Liver (tissue), 8 donors: ENCODE measurements at regions not wholly inside any gene's neighbourhood (a gene's known extent, or its start where the extent isn't known, plus 50 kb on each side); places are given as distances from the start of the nearest gene placed in this dataset.

Experiments
- DNase-seq: peaks from one replicate; pipeline ENCODE4 v3.0.0-alpha.2; 2017; ENCODE audit warnings: low spot score
- H3K27ac ChIP-seq, 2 donors: one replicate each; pipeline ENCODE4 v1.7.0; 2013; ENCODE audit warnings: inconsistent platforms in 2 of 2, low read length in 2 of 2, control low read depth in 1 of 2, low read depth in 1 of 2, mild to moderate bottlenecking in 1 of 2
- H3K27me3 ChIP-seq, 4 donors: one replicate each; pipeline versions ENCODE4 v1.6.1 to v1.7.0; 2013; ENCODE audit warnings: low read length in 3 of 4, inconsistent platforms in 1 of 4, mild to moderate bottlenecking in 1 of 4, moderate library complexity in 1 of 4; ENCODE audit not compliant: control insufficient read depth in 4 of 4, insufficient read depth in 4 of 4
- H3K36me3 ChIP-seq, 4 donors: one replicate each; pipeline versions ENCODE4 v1.6.1 to v1.7.0; 2013; ENCODE audit warnings: low read length in 3 of 4, mild to moderate bottlenecking in 3 of 4, low read depth in 1 of 4, moderate library complexity in 1 of 4; ENCODE audit not compliant: control insufficient read depth in 4 of 4, insufficient read depth in 3 of 4
- H3K4me1 ChIP-seq, 4 donors: one replicate each; pipeline versions ENCODE4 v1.6.1 to v1.7.0; 2013; ENCODE audit warnings: low read length in 3 of 4, mild to moderate bottlenecking in 3 of 4, moderate library complexity in 1 of 4; ENCODE audit not compliant: control insufficient read depth in 4 of 4, insufficient read depth in 4 of 4
- H3K4me3 ChIP-seq, 3 donors: one replicate each; pipeline versions ENCODE4 v1.6.1 to v1.7.0; 2013; ENCODE audit warnings: low read length in 3 of 3, control low read depth in 1 of 3, low read depth in 1 of 3, mild to moderate bottlenecking in 1 of 3
- H3K9ac ChIP-seq, 2 donors: one replicate each; pipeline ENCODE4 v1.7.0; 2013; ENCODE audit warnings: low read length in 2 of 2, mild to moderate bottlenecking in 2 of 2, moderate library complexity in 2 of 2, control low read depth in 1 of 2, low read depth in 1 of 2
- H3K9me3 ChIP-seq, 4 donors: one replicate each; pipeline versions ENCODE4 v1.6.1 to v1.7.0; 2013; ENCODE audit warnings: low read length in 3 of 4; ENCODE audit not compliant: control insufficient read depth in 4 of 4
- ATF3 ChIP-seq: IDR thresholded peaks from 2 replicates; pipeline ENCODE4 v1.6.1; 2016; ENCODE audit warnings: antibody characterized with exemption
- CTCF ChIP-seq: fragments of 150-350 bp; IDR thresholded peaks from 2 replicates; pipeline ENCODE4 v1.5.1; 2017; ENCODE audit warnings: improper control_type of control experiment, low read depth, low read length; ENCODE audit not compliant: missing input control
- EGR1 ChIP-seq, 2 donors: IDR thresholded peaks; 2 replicates each; pipeline ENCODE4 v1.6.1; 2016 to 2018; ENCODE audit warnings: antibody characterized with exemption in 2 of 2, low read depth in 2 of 2
- FOXA1 ChIP-seq: IDR thresholded peaks from 2 replicates; pipeline ENCODE4 v1.6.1; 2016; ENCODE audit warnings: antibody characterized with exemption
- FOXA2 ChIP-seq: IDR thresholded peaks from 2 replicates; pipeline ENCODE4 v1.6.1; 2016; ENCODE audit warnings: antibody characterized with exemption
- GABPA ChIP-seq, 2 donors: IDR thresholded peaks in 1 of 2; conservative IDR thresholded peaks in 1 of 2; 2 replicates each; pipeline ENCODE4 v1.6.1; 2016; ENCODE audit warnings: antibody characterized with exemption in 2 of 2, mild to moderate bottlenecking in 1 of 2, moderate library complexity in 1 of 2
- HNF4A ChIP-seq, 2 donors: conservative IDR thresholded peaks; 2 replicates each; pipeline ENCODE4 v1.6.1; 2016; ENCODE audit warnings: antibody characterized with exemption in 2 of 2, mild to moderate bottlenecking in 2 of 2
- HNF4G ChIP-seq: IDR thresholded peaks from 2 replicates; pipeline ENCODE4 v1.6.1; 2016; ENCODE audit warnings: antibody characterized with exemption
- JUND ChIP-seq, 2 donors: IDR thresholded peaks; 2 replicates each; pipeline ENCODE4 v1.6.1; 2016; ENCODE audit warnings: antibody characterized with exemption in 2 of 2
- MAX ChIP-seq: IDR thresholded peaks from 2 replicates; pipeline ENCODE4 v1.6.1; 2016; ENCODE audit warnings: antibody characterized with exemption
- NR2F2 ChIP-seq: IDR thresholded peaks from 2 replicates; pipeline ENCODE4 v1.6.1; 2016; ENCODE audit warnings: antibody characterized with exemption
- RAD21 ChIP-seq, 2 donors: IDR thresholded peaks; 2 replicates each; pipeline ENCODE4 v1.6.1; 2016; ENCODE audit warnings: antibody characterized with exemption in 2 of 2, mild to moderate bottlenecking in 2 of 2
- REST ChIP-seq: IDR thresholded peaks from 2 replicates; pipeline ENCODE4 v1.6.1; 2016; ENCODE audit warnings: antibody characterized with exemption, mild to moderate bottlenecking
- RXRA ChIP-seq, 2 donors: IDR thresholded peaks; 2 replicates each; pipeline ENCODE4 v1.6.1; 2017 to 2018; ENCODE audit warnings: antibody characterized with exemption in 2 of 2, mild to moderate bottlenecking in 1 of 2
- TAF1 ChIP-seq: conservative IDR thresholded peaks from 2 replicates; pipeline ENCODE4 v1.6.1; 2016; ENCODE audit warnings: antibody characterized with exemption, mild to moderate bottlenecking
- YY1 ChIP-seq: IDR thresholded peaks from 2 replicates; pipeline ENCODE4 v1.6.1; 2016; ENCODE audit warnings: antibody characterized with exemption, mild to moderate bottlenecking
- ZBTB33 ChIP-seq: IDR thresholded peaks from 2 replicates; pipeline ENCODE4 v1.6.1; 2016; ENCODE audit warnings: antibody characterized with exemption
- WGBS: extraction: QIAGEN DNeasy Blood & Tissue Kit; methylation state at CpG from one replicate; pipeline ENCODE4 v1.1.7; 2013; 5-methylcytosine and 5-hydroxymethylcytosine counted together
- donor health status: healthy.
- donor health status: healthy.
- donor health status: healthy.
- donor health status: healthy.
- donor health status: healthy.

GRCh38 chr20:20831794-20832193, 119.3 kb upstream of the RALGAPA2 start (continued):
- TF ChIP-seq CTCF: no peak

GRCh38 chr20:20829681-20830080, 117.2 kb upstream of the RALGAPA2 start:
- TF ChIP-seq JUND (IDR thresholded peaks at IDR 0.05): no peak
- TF ChIP-seq NR2F2: no peak
- no peak for TF ChIP-seq REST
- TF ChIP-seq HNF4G: no peak
- TF ChIP-seq CTCF: no peak
- TF ChIP-seq ATF3: no peak
- no peak for TF ChIP-seq GABPA (IDR thresholded peaks at IDR 0.05 in 1 of 2, conservative IDR thresholded peaks at IDR 0.05 in 1 of 2)
- no peak for TF ChIP-seq ZBTB33
- TF ChIP-seq FOXA2: no peak
- TF ChIP-seq EGR1 (IDR thresholded peaks at IDR 0.05; ENCODE audit: low read depth in 2 of 2): no peak
- TF ChIP-seq RXRA (IDR thresholded peaks at IDR 0.05): no peak
- TF ChIP-seq HNF4A (conservative IDR thresholded peaks at IDR 0.05): no peak
- no peak for TF ChIP-seq RAD21 (IDR thresholded peaks at IDR 0.05)
- no peak for TF ChIP-seq TAF1
- TF ChIP-seq YY1: no peak
- TF ChIP-seq MAX: no peak
- no peak for TF ChIP-seq FOXA1
- Histone ChIP-seq H3K4me1 (peaks cover 0 to 2% (median 0%) of the 10 kb centered on the region in 4 donors), H3K36me3 (no peaks in the 10 kb centered on the region), H3K9ac (no peak overlapping the region), H3K27me3 (no peaks in the 10 kb centered on the region), H3K27ac (no peak overlapping the region), H3K9me3 (no peaks in the 10 kb centered on the region), H3K4me3 (no peak overlapping the region)
- WGBS: 56% methylated on average over 2 of the region's 2 CpGs
- no peak for DNase-seq
